Astrocyte (in vitro differentiated cells and primary cell): ENCODE measurements at regions not wholly inside any gene's neighbourhood (a gene's known extent, or its start where the extent isn't known, plus 50 kb on each side); places are given as distances from the start of the nearest gene placed in this dataset.
A peak's percentile ranks its signal among the peaks of the same experiment; 100 is the strongest.

Experiments
- DNase-seq: peaks from one replicate; pipeline ENCODE4 v3.0.0-alpha.2; 2010; ENCODE audit warnings: low read depth
- FAIRE-seq: peaks from 2 replicates; lab custom pipeline; 2011; peaks lifted over from hg19 to GRCh38; lab: Jason Lieb, UNC
- H2AFZ ChIP-seq: 2 replicates; pipeline ENCODE4 v1.6.0; 2012; ENCODE audit warnings: low read depth, low read length, inconsistent platforms
- H3K27ac ChIP-seq: 2 replicates; pipeline ENCODE4 v1.5.1; 2011; ENCODE audit warnings: low read depth, low read length, inconsistent platforms
- H3K27me3 ChIP-seq: 2 replicates; pipeline ENCODE4 v1.6.0; 2011; ENCODE audit warnings: low read length, inconsistent platforms; ENCODE audit not compliant: insufficient read depth
- H3K36me3 ChIP-seq: 2 replicates; pipeline ENCODE4 v1.5.1; 2011; ENCODE audit warnings: low read length, inconsistent platforms; ENCODE audit not compliant: insufficient read depth
- H3K4me1 ChIP-seq: 2 replicates; pipeline ENCODE4 v1.5.1; 2011; ENCODE audit warnings: low read length, inconsistent platforms; ENCODE audit not compliant: insufficient read depth
- H3K4me2 ChIP-seq: 2 replicates; pipeline ENCODE4 v1.6.0; 2012; ENCODE audit warnings: low read length, inconsistent platforms
- H3K4me3 ChIP-seq: 2 replicates; pipeline ENCODE4 v1.5.1; 2011; ENCODE audit warnings: low read depth, mild to moderate bottlenecking, low read length, inconsistent platforms; ENCODE audit not compliant: insufficient read depth
- H3K79me2 ChIP-seq: 2 replicates; pipeline ENCODE4 v1.6.0; 2012; ENCODE audit warnings: mild to moderate bottlenecking, low read length, inconsistent platforms; ENCODE audit not compliant: insufficient read depth
- H3K9ac ChIP-seq: 2 replicates; pipeline ENCODE4 v1.6.0; 2012; ENCODE audit warnings: mild to moderate bottlenecking, low read length, inconsistent platforms
- H3K9me3 ChIP-seq: 2 replicates; pipeline ENCODE4 v1.5.1; 2012; ENCODE audit warnings: low read depth, mild to moderate bottlenecking, low read length, inconsistent platforms; ENCODE audit not compliant: insufficient read depth
- H4K20me1 ChIP-seq: 2 replicates; pipeline ENCODE4 v1.6.0; 2012; ENCODE audit warnings: low read length, inconsistent platforms; ENCODE audit not compliant: insufficient read depth
- H3K27ac Mint-ChIP-seq: one replicate; pipeline ENCODE4 v1.8.0; 2021; ENCODE audit warnings: mild to moderate bottlenecking, mixed read lengths; ENCODE audit not compliant: unreplicated experiment
- H3K27me3 Mint-ChIP-seq: one replicate; pipeline ENCODE4 v1.8.0; 2021; ENCODE audit warnings: low read depth, mixed read lengths; ENCODE audit not compliant: unreplicated experiment
- H3K36me3 Mint-ChIP-seq: one replicate; pipeline ENCODE4 v1.8.0; 2021; ENCODE audit warnings: low read depth, mixed read lengths; ENCODE audit not compliant: unreplicated experiment
- H3K4me1 Mint-ChIP-seq: one replicate; pipeline ENCODE4 v1.8.0; 2021; ENCODE audit warnings: low read depth, mixed read lengths; ENCODE audit not compliant: unreplicated experiment
- H3K4me3 Mint-ChIP-seq: one replicate; pipeline ENCODE4 v1.8.0; 2021; ENCODE audit warnings: mild to moderate bottlenecking, moderate library complexity, mixed read lengths; ENCODE audit not compliant: unreplicated experiment
- H3K9me3 Mint-ChIP-seq: one replicate; pipeline ENCODE4 v1.8.0; 2021; ENCODE audit warnings: mild to moderate bottlenecking, mixed read lengths; ENCODE audit not compliant: unreplicated experiment
- EZH2 ChIP-seq: IDR thresholded peaks from 2 replicates; pipeline ENCODE4 v1.6.1; 2012; ENCODE audit warnings: mild to moderate bottlenecking, low read length, inconsistent platforms; ENCODE audit not compliant: insufficient read depth
- TF ChIP-seq, protein P1 (sequence below): IDR thresholded peaks from 2 replicates; pipeline ENCODE4 v1.5.1; 2011; ENCODE audit warnings: low read depth, mild to moderate bottlenecking, inconsistent platforms, low read length, moderate library complexity; ENCODE audit not compliant: insufficient read depth

DNA sequence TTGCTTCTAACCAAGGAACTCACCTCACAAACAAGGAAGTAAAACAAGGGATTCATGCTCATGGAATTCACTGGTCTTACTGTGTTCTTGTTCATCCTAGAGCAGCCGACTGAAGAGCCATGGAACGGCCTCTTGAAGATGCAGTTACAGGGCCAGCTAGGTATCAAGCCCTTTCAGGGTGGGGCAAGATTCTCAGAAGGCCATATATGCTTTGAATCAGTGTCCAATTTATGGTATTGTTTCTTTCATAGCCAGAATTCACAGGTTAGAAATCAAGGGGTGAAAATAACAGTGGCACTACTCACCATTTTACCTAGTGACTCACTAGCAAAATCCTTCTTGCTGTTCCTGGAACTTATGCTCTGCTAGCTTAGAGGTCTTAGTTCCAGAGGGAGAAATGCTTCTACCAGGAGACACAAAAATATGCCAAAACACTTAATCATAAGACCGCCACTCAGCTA is 159.5 kb upstream of the CDH10 start:
- DNase-seq (peak; percentile 89), FAIRE-seq (peak; percentile 86)
- Mint-ChIP-seq H3K27me3 (no peaks in the 10 kb centered on the region), H3K4me1 (peaks cover 7% of the 10 kb centered on the region), H3K36me3 (no peaks in the 10 kb centered on the region), H3K9me3 (no peaks in the 10 kb centered on the region), H3K27ac (peak overlapping the region; percentile 89), H3K4me3 (no peak overlapping the region)
- H3K4me1 ChIP-seq: peaks cover 7% of the 10 kb centered on the region
- H3K27me3 ChIP-seq: no peaks in the 10 kb centered on the region
- peak overlapping the region; percentile 31 for H2AFZ ChIP-seq
- H3K79me2 ChIP-seq: no peaks in the 10 kb centered on the region
- peak overlapping the region; percentile 76 for H3K27ac ChIP-seq
- no peaks in the 10 kb centered on the region for H4K20me1 ChIP-seq
- no peaks in the 10 kb centered on the region for H3K36me3 ChIP-seq
- peak overlapping the region; percentile 70 for H3K4me2 ChIP-seq
- H3K4me3 ChIP-seq: no peak overlapping the region
- no peaks in the 10 kb centered on the region for H3K9me3 ChIP-seq
- no peak for TF ChIP-seq EZH2
- TF ChIP-seq, protein P1, sequence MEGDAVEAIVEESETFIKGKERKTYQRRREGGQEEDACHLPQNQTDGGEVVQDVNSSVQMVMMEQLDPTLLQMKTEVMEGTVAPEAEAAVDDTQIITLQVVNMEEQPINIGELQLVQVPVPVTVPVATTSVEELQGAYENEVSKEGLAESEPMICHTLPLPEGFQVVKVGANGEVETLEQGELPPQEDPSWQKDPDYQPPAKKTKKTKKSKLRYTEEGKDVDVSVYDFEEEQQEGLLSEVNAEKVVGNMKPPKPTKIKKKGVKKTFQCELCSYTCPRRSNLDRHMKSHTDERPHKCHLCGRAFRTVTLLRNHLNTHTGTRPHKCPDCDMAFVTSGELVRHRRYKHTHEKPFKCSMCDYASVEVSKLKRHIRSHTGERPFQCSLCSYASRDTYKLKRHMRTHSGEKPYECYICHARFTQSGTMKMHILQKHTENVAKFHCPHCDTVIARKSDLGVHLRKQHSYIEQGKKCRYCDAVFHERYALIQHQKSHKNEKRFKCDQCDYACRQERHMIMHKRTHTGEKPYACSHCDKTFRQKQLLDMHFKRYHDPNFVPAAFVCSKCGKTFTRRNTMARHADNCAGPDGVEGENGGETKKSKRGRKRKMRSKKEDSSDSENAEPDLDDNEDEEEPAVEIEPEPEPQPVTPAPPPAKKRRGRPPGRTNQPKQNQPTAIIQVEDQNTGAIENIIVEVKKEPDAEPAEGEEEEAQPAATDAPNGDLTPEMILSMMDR: no peak
- H3K9ac ChIP-seq: peak overlapping the region; percentile 14

DNA sequence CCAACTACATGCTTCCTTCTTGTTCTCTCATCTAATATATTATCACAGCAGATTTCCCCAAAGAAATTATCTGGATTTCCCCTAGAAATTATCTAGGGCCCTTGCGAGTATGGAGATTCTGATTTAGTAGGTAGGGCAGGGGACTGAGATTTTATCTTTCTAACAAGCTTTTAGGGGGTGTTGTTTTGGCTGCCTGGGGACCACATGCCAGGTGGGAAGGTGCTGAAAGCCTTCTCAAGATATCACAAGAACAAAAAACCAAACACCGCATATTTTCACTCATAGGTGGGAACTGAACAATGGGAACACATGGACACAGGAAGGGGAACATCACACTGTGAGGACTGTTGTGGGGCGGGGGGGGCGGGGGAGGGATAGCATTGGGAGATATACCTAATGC is 146.5 kb upstream of the CDH10 start:
- Histone ChIP-seq H3K9ac (no peak overlapping the region), H3K9me3 (no peaks in the 10 kb centered on the region), H4K20me1 (no peaks in the 10 kb centered on the region), H3K4me3 (no peak overlapping the region), H3K36me3 (no peaks in the 10 kb centered on the region), H3K27me3 (no peaks in the 10 kb centered on the region), H3K4me1 (peaks cover 15% of the 10 kb centered on the region), H3K4me2 (no peak overlapping the region), H3K79me2 (no peaks in the 10 kb centered on the region), H3K27ac (no peak overlapping the region), H2AFZ (no peak overlapping the region)
- Mint-ChIP-seq H3K4me3 (no peak overlapping the region), H3K27ac (no peak overlapping the region), H3K36me3 (no peaks in the 10 kb centered on the region), H3K27me3 (no peaks in the 10 kb centered on the region), H3K4me1 (peaks cover 24% of the 10 kb centered on the region), H3K9me3 (no peaks in the 10 kb centered on the region)
- TF ChIP-seq, protein P1: no peak
- TF ChIP-seq EZH2: no peak
- DNase-seq (no peak), FAIRE-seq (no peak)

DNA sequence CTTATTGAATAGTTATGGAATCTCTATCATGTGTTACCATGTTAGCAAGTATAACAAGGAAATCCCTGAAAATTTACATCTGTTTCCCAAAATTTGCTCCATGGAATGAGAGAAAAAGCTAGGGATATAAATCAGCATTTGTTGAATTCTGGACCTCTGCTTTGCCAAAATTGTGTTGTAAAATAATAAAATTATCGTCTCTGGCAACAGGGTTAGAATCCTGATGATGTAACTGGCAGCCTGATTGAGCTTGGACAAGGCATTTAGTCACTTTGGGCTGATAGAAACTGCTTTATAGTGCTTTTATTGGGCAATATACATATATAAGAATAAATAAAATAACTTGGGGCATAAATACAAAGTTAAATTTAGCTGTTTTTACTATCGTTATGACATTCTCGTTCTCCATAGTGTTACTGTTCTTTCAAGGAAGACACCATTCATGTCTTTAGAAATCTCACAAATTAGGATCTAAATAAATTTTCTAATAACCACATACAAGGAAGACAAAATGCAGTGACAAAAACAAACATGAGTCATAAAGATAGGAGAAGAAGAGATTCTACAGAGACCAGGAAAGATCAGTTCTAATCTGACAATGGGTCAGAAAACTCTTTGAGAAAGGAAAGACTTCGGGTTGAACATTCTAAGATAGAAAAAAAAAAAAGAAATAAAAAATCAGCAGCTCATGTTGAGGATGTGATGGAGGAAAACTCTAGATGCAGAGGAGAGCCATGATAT is 145.0 kb upstream of the CDH10 start:
- Mint-ChIP-seq H3K9me3 (no peaks in the 10 kb centered on the region), H3K36me3 (no peaks in the 10 kb centered on the region), H3K4me1 (peaks cover 26% of the 10 kb centered on the region), H3K4me3 (no peak overlapping the region), H3K27ac (peak overlapping the region; percentile 87), H3K27me3 (no peaks in the 10 kb centered on the region)
- peak overlapping the region; percentile 67 for H3K4me2 ChIP-seq
- DNase-seq (peak; percentile 19), FAIRE-seq (no peak)
- TF ChIP-seq, protein P1: no peak
- TF ChIP-seq EZH2: no peak
- no peak overlapping the region for H3K4me3 ChIP-seq
- no peaks in the 10 kb centered on the region for H3K36me3 ChIP-seq
- peak overlapping the region; percentile 52 for H3K9ac ChIP-seq
- peak overlapping the region; percentile 85 for H3K27ac ChIP-seq
- H2AFZ ChIP-seq: no peak overlapping the region
- H4K20me1 ChIP-seq: no peaks in the 10 kb centered on the region
- peaks cover 15% of the 10 kb centered on the region for H3K4me1 ChIP-seq
- H3K79me2 ChIP-seq: no peaks in the 10 kb centered on the region
- H3K27me3 ChIP-seq: no peaks in the 10 kb centered on the region
- no peaks in the 10 kb centered on the region for H3K9me3 ChIP-seq
